SU-DHL-6 (cell line): ENCODE measurements at regions not wholly inside any gene's neighbourhood (a gene's known extent, or its start where the extent isn't known, plus 50 kb on each side); places are given as distances from the start of the nearest gene placed in this dataset.

Experiments used
- H2AFZ ChIP-seq: fragments of 200-600 bp; sonication (generic); 2 replicates; pipeline ENCODE4 v1.6.1; 2014; ENCODE audit warnings: low read depth, mild to moderate bottlenecking, moderate library complexity, mixed read lengths, antibody characterized with exemption, low read length; ENCODE audit not compliant: severe bottlenecking
- H3F3A ChIP-seq: fragments of 200-600 bp; shearing (Covaris generic); 2 replicates; pipeline ENCODE4 v1.6.0; 2016; ENCODE audit warnings: antibody characterized with exemption, mild to moderate bottlenecking; ENCODE audit not compliant: insufficient read depth
- H3K27ac ChIP-seq: fragments of 200-600 bp; sonication (generic); 2 replicates; pipeline ENCODE4 v1.5.1; 2016; ENCODE audit warnings: low read depth, mild to moderate bottlenecking, low read length, moderate library complexity, mixed read lengths
- H3K27me3 ChIP-seq: fragments of 200-600 bp; sonication (generic), shearing (Covaris generic); 2 replicates; pipeline ENCODE4 v1.6.0; 2014; ENCODE audit warnings: mild to moderate bottlenecking, low read length
- H3K36me3 ChIP-seq: fragments of 200-600 bp; sonication (generic); 2 replicates; pipeline ENCODE4 v1.6.1; 2014; ENCODE audit warnings: mild to moderate bottlenecking, low read length, mixed read lengths
- H3K4me2 ChIP-seq: fragments of 300-600, 200-600 bp; shearing (Covaris generic), sonication (generic); 2 replicates; pipeline ENCODE4 v1.6.0; 2014; ENCODE audit warnings: low read length, low read depth, mild to moderate bottlenecking; ENCODE audit not compliant: poor library complexity, severe bottlenecking
- H3K4me3 ChIP-seq: fragments of 200-600 bp; sonication (generic); 2 replicates; pipeline ENCODE4 v1.5.1; 2014; ENCODE audit warnings: antibody characterized with exemption, low read length, mild to moderate bottlenecking, mixed read lengths; ENCODE audit not compliant: insufficient read depth, poor library complexity, severe bottlenecking
- H3K79me2 ChIP-seq: fragments of 200-600 bp; sonication (generic); 2 replicates; pipeline ENCODE4 v1.6.1; 2014; ENCODE audit warnings: mild to moderate bottlenecking, low read length, moderate library complexity; ENCODE audit not compliant: insufficient read depth
- H3K9ac ChIP-seq: fragments of 200-600 bp; sonication (generic); 2 replicates; pipeline ENCODE4 v1.7.0; 2014; ENCODE audit warnings: mild to moderate bottlenecking, low read length
- H3K9me2 ChIP-seq: fragments of 200-600 bp; sonication (generic); replicated peaks from 2 replicates; pipeline ENCODE4 v1.6.1; 2014; ENCODE audit warnings: low read length; ENCODE audit not compliant: insufficient read depth
- H3K9me3 ChIP-seq: fragments of 200-600 bp; sonication (generic); 2 replicates; pipeline ENCODE4 v1.6.1; 2014; ENCODE audit warnings: low read length, mixed read lengths; ENCODE audit not compliant: insufficient read depth
- H4K20me1 ChIP-seq: fragments of 200-600 bp; sonication (generic); 2 replicates; pipeline ENCODE4 v1.6.1; 2014; ENCODE audit warnings: low read depth, mild to moderate bottlenecking, antibody characterized with exemption, low read length, moderate library complexity, mixed read lengths
- CTCF ChIP-seq: fragments of 200-600 bp; sonication (generic); IDR thresholded peaks from one replicate; pipeline ENCODE4 v1.5.1; 2017; ENCODE audit warnings: antibody characterized with exemption, mild to moderate bottlenecking, low read length, moderate library complexity; ENCODE audit not compliant: insufficient read depth, poor library complexity, severe bottlenecking
- EZH2phosphoT487 ChIP-seq: fragments of 200-600 bp; sonication (generic), shearing (Covaris generic); conservative IDR thresholded peaks from 2 replicates; pipeline ENCODE4 v1.6.1; 2018; ENCODE audit warnings: mild to moderate bottlenecking, antibody characterized with exemption, low read length, moderate library complexity, mixed read lengths

GRCh38 chr15:66953523-66954229, 111.7 kb upstream of the SMAD3 start:
- H3K9me3 ChIP-seq: no peaks in the 10 kb centered on the region
- H3F3A ChIP-seq: no peaks in the 10 kb centered on the region
- H3K27me3 ChIP-seq: no peaks in the 10 kb centered on the region
- no peaks in the 10 kb centered on the region for H4K20me1 ChIP-seq
- TF ChIP-seq EZH2phosphoT487: no peak
- TF ChIP-seq CTCF: no peak
- no peak overlapping the region for H3K27ac ChIP-seq
- no peak overlapping the region for H3K4me3 ChIP-seq
- H3K79me2 ChIP-seq: no peaks in the 10 kb centered on the region
- no peaks in the 10 kb centered on the region for H3K9me2 ChIP-seq
- no peak overlapping the region for H2AFZ ChIP-seq
- H3K4me2 ChIP-seq: no peak overlapping the region
- no peaks in the 10 kb centered on the region for H3K36me3 ChIP-seq
- no peak overlapping the region for H3K9ac ChIP-seq

- Histone ChIP-seq H3K79me2 (no peaks in the 10 kb centered on the region), H2AFZ (no peak overlapping the region), H4K20me1 (no peaks in the 10 kb centered on the region), H3K27ac (no peak overlapping the region), H3K27me3 (no peaks in the 10 kb centered on the region), H3K36me3 (no peaks in the 10 kb centered on the region), H3K9me2 (no peaks in the 10 kb centered on the region), H3K9ac (no peak overlapping the region), H3K4me2 (no peak overlapping the region), H3K9me3 (no peaks in the 10 kb centered on the region), H3F3A (no peaks in the 10 kb centered on the region), H3K4me3 (no peak overlapping the region)
- TF ChIP-seq EZH2phosphoT487 (no peak), CTCF (no peak)
Measured at GRCh38 chr15:66954601-66955000, 110.8 kb upstream of the SMAD3 start.

GRCh38 chr15:66955001-66955516, 110.3 kb upstream of the SMAD3 start:
- H3K36me3 ChIP-seq: no peaks in the 10 kb centered on the region
- H3K27me3 ChIP-seq: no peaks in the 10 kb centered on the region
- H3K9me3 ChIP-seq: no peaks in the 10 kb centered on the region
- H3K4me3 ChIP-seq: no peak overlapping the region
- no peaks in the 10 kb centered on the region for H3K9me2 ChIP-seq
- no peaks in the 10 kb centered on the region for H4K20me1 ChIP-seq
- no peaks in the 10 kb centered on the region for H3F3A ChIP-seq
- no peak overlapping the region for H3K9ac ChIP-seq
- no peak overlapping the region for H2AFZ ChIP-seq
- H3K27ac ChIP-seq: no peak overlapping the region
- TF ChIP-seq EZH2phosphoT487 (no peak), CTCF (no peak)
- H3K4me2 ChIP-seq: no peak overlapping the region
- H3K79me2 ChIP-seq: no peaks in the 10 kb centered on the region
